HEK293 (cell line): ENCODE measurements at regions not wholly inside any gene's neighbourhood (a gene's known extent, or its start where the extent isn't known, plus 50 kb on each side); places are given as distances from the start of the nearest gene placed in this dataset.

Source experiments
- CTCF ChIA-PET: fragments of 350-600 bp; formaldehyde crosslinking; extraction: SDS; loops from one replicate; lab custom pipeline; 2021; ENCODE audit warnings: antibody characterized with exemption; lab: Yijun Ruan, JAX
- POLR2A ChIA-PET: fragments of 300-600 bp; formaldehyde crosslinking; extraction: SDS; loops from one replicate; lab custom pipeline; 2020; ENCODE audit warnings: antibody characterized with exemption, inconsistent platforms; lab: Yijun Ruan, JAX
- H3K27ac ChIP-seq: fragments of 200-500 bp; sonication (Bioruptor generic); 2 replicates; pipeline ENCODE4 v1.5.1; 2014; ENCODE audit warnings: low read depth, low read length, control low read depth, inconsistent platforms; ENCODE audit errors: extremely low read depth
- H3K36me3 ChIP-seq, 2 experiments: fragments of 200-500 bp in 1 of 2; sonication (Bioruptor generic) in 1 of 2; 1 replicate in 1 of 2; 2 replicates in 1 of 2; pipeline ENCODE4 v1.5.1; 2014 to 2017; ENCODE audit warnings: inconsistent platforms in 2 of 2, low read length in 2 of 2; ENCODE audit not compliant: control insufficient read depth in 2 of 2, insufficient read depth in 1 of 2
- H3K4me1 ChIP-seq: fragments of 200-500 bp; sonication (Bioruptor generic); 2 replicates; pipeline ENCODE4 v1.5.1; 2014; ENCODE audit warnings: mild to moderate bottlenecking, low read length, inconsistent platforms; ENCODE audit not compliant: control insufficient read depth, insufficient read depth
- H3K4me3 ChIP-seq: 2 replicates; pipeline ENCODE4 v1.5.1; 2011; ENCODE audit warnings: low read depth, mild to moderate bottlenecking, control low read depth, low read length, moderate library complexity
- H3K9me3 ChIP-seq: fragments of 200-500 bp; sonication (Bioruptor generic); 2 replicates; pipeline ENCODE4 v1.5.1; 2014; ENCODE audit warnings: low read depth, low read length, inconsistent platforms; ENCODE audit not compliant: control insufficient read depth, insufficient read depth
- FEZF1 ChIP-seq: fragments of 450-650 bp; formaldehyde crosslinking; IDR thresholded peaks from 2 replicates; pipeline ENCODE4 v1.5.1; 2016; ENCODE audit warnings: missing biosample characterization, missing genetic modification characterization
- HOXC10 ChIP-seq: sonication (generic); formaldehyde crosslinking; IDR thresholded peaks from 2 replicates; pipeline ENCODE4 v1.8.1; 2023; ENCODE audit warnings: mild to moderate bottlenecking, missing genetic modification reagents
- SALL2 ChIP-seq: fragments of 450-650 bp; formaldehyde crosslinking; IDR thresholded peaks from 2 replicates; pipeline ENCODE4 v1.5.0; 2017; ENCODE audit warnings: missing biosample characterization, mild to moderate bottlenecking, missing genetic modification characterization, borderline replicate concordance
- SCRT1 ChIP-seq: fragments of 450-650 bp; formaldehyde crosslinking; IDR thresholded peaks from 2 replicates; pipeline ENCODE4 v1.5.1; 2016; ENCODE audit warnings: missing biosample characterization, missing genetic modification characterization, borderline replicate concordance
- ZFP41 ChIP-seq: fragments of 450-650 bp; formaldehyde crosslinking; IDR thresholded peaks from 2 replicates; pipeline ENCODE4 v1.5.1; 2016; ENCODE audit warnings: missing biosample characterization, missing genetic modification characterization, borderline replicate concordance
- ZNF174 ChIP-seq: fragments of 450-650 bp; formaldehyde crosslinking; IDR thresholded peaks from 2 replicates; pipeline ENCODE4 v1.5.0; 2017; ENCODE audit warnings: missing biosample characterization, mild to moderate bottlenecking, missing genetic modification characterization
- ZNF184 ChIP-seq: fragments of 450-650 bp; IDR thresholded peaks from 2 replicates; pipeline ENCODE4 v1.5.1; 2018; ENCODE audit warnings: missing biosample characterization, mild to moderate bottlenecking, missing genetic modification characterization
- ZNF202 ChIP-seq: fragments of 450-650 bp; formaldehyde crosslinking; IDR thresholded peaks from 2 replicates; pipeline ENCODE4 v1.5.1; 2016; ENCODE audit warnings: missing biosample characterization, missing genetic modification characterization, borderline replicate concordance
- ZNF23 ChIP-seq: fragments of 450-650 bp; formaldehyde crosslinking; IDR thresholded peaks from 2 replicates; pipeline ENCODE4 v1.5.1; 2016; ENCODE audit warnings: missing biosample characterization, missing genetic modification characterization, borderline replicate concordance
- ZNF560 ChIP-seq: fragments of 450-650 bp; formaldehyde crosslinking; IDR thresholded peaks from 2 replicates; pipeline ENCODE4 v1.5.1; 2017; ENCODE audit warnings: missing biosample characterization, missing genetic modification characterization, borderline replicate concordance
- ZNF747 ChIP-seq: fragments of 450-650 bp; formaldehyde crosslinking; IDR thresholded peaks from 2 replicates; pipeline ENCODE4 v1.5.1; 2016; ENCODE audit warnings: missing biosample characterization, missing genetic modification characterization
- ZNF768 ChIP-seq: fragments of 450-650 bp; formaldehyde crosslinking; IDR thresholded peaks from 2 replicates; pipeline ENCODE4 v1.5.1; 2018; ENCODE audit warnings: missing biosample characterization, mild to moderate bottlenecking, missing genetic modification characterization
- ZSCAN23 ChIP-seq: fragments of 450-650 bp; formaldehyde crosslinking; IDR thresholded peaks from 2 replicates; pipeline ENCODE4 v1.5.1; 2016; ENCODE audit warnings: missing biosample characterization, missing genetic modification characterization
- TF ChIP-seq, protein P1 (sequence below): sonication (generic); formaldehyde crosslinking; IDR thresholded peaks from 2 replicates; pipeline ENCODE4 v1.8.1; 2022; ENCODE audit warnings: mild to moderate bottlenecking, moderate library complexity, missing genetic modification reagents
- TF ChIP-seq, protein P2 (sequence below): fragments of 450-650 bp; formaldehyde crosslinking; IDR thresholded peaks from 2 replicates; pipeline ENCODE4 v1.5.1; 2016; ENCODE audit warnings: missing biosample characterization, missing genetic modification characterization
- TF ChIP-seq, protein P3 (sequence below): fragments of 450-650 bp; formaldehyde crosslinking; IDR thresholded peaks from 2 replicates; pipeline ENCODE4 v1.5.1; 2016; ENCODE audit warnings: missing biosample characterization, missing genetic modification characterization
- TF ChIP-seq, protein P4 (sequence below): fragments of 450-650 bp; formaldehyde crosslinking; IDR thresholded peaks from 2 replicates; pipeline ENCODE4 v1.5.1; 2017; ENCODE audit warnings: missing biosample characterization, missing genetic modification characterization
- TF ChIP-seq, protein P5 (sequence below): fragments of 450-650 bp; formaldehyde crosslinking; IDR thresholded peaks from 2 replicates; pipeline ENCODE4 v1.5.1; 2016; ENCODE audit warnings: missing biosample characterization, missing genetic modification characterization

DNA sequence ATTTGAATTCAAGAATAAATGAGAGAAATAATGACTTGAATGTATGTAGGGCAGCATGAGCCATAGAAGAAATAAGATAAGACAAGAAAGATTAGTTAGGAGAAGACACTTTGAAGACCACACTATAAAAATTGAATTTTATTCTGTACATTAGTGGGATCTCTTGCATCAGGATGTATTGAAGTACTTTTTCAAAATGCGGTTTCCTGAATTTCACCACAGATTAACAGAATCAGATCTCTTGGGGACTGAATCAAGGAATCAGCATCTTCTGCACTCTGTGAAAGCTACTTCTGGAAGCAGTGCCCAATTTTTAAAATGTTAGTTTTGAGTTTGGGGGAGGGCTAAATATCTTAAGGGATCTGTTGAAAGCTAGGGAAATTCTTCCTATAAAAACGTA is 763.9 kb upstream of the GOLIM4 start:
- H3K4me3 ChIP-seq = no peak overlapping the region

DNA sequence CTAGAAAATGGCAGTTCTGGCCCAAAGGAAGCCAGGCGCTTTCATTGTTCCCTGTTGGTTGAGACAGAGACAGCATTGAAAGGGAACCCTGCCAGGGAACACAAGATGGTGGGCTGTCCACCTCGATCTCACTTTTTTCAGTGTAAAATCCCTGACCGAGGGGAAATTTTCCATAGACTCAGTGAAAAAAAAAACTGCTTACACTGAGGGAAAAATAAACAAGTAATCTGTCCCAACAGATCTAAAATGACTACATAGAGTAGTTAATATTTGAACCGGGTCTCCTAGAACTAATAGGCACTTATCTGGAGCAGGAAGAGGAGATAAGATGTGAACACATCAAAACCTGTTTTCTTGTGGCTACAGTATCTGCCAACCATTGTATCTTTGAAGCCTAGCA is 763.4 kb upstream of the GOLIM4 start:
- no peaks in the 10 kb centered on the region for H3K9me3 ChIP-seq
- no peak overlapping the region for H3K4me3 ChIP-seq
- ChIA-PET CTCF (no interaction called here), POLR2A (no interaction called here)
- no peaks in the 10 kb centered on the region for H3K36me3 ChIP-seq
- H3K4me1 ChIP-seq = no peaks in the 10 kb centered on the region
- TF ChIP-seq ZNF202 (tag by site-specific recombination) (no peak), ZFP41 (tag by site-specific recombination) (no peak), ZNF747 (tag by site-specific recombination) (no peak)
- no peak overlapping the region for H3K27ac ChIP-seq

More for the DNA sequence above, 763.9 kb upstream of the GOLIM4 start:
- Histone ChIP-seq H3K36me3 (no peaks in the 10 kb centered on the region), H3K27ac (no peak overlapping the region), H3K9me3 (no peaks in the 10 kb centered on the region), H3K4me1 (no peaks in the 10 kb centered on the region)
- ChIA-PET CTCF (interaction anchor here (1.1 kb wide), 1 partner anchor 12 kb away, joined by 3 read pairs; no protein-coding TSS in a partner anchor), POLR2A (no interaction called here)
- TF ChIP-seq ZNF560 (tag by site-specific recombination) = no peak
- no peak for TF ChIP-seq FEZF1 (tag by site-specific recombination)
- TF ChIP-seq ZNF23 (tag by site-specific recombination) = no peak
- TF ChIP-seq HOXC10 (CRISPR knock-in tag) = no peak
- TF ChIP-seq SCRT1 (tag by site-specific recombination) = no peak
- TF ChIP-seq, protein P1, sequence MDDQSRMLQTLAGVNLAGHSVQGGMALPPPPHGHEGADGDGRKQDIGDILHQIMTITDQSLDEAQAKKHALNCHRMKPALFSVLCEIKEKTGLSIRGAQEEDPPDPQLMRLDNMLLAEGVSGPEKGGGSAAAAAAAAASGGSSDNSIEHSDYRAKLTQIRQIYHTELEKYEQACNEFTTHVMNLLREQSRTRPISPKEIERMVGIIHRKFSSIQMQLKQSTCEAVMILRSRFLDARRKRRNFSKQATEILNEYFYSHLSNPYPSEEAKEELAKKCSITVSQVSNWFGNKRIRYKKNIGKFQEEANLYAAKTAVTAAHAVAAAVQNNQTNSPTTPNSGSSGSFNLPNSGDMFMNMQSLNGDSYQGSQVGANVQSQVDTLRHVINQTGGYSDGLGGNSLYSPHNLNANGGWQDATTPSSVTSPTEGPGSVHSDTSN (CRISPR knock-in tag) = no peak
- TF ChIP-seq, protein P2, sequence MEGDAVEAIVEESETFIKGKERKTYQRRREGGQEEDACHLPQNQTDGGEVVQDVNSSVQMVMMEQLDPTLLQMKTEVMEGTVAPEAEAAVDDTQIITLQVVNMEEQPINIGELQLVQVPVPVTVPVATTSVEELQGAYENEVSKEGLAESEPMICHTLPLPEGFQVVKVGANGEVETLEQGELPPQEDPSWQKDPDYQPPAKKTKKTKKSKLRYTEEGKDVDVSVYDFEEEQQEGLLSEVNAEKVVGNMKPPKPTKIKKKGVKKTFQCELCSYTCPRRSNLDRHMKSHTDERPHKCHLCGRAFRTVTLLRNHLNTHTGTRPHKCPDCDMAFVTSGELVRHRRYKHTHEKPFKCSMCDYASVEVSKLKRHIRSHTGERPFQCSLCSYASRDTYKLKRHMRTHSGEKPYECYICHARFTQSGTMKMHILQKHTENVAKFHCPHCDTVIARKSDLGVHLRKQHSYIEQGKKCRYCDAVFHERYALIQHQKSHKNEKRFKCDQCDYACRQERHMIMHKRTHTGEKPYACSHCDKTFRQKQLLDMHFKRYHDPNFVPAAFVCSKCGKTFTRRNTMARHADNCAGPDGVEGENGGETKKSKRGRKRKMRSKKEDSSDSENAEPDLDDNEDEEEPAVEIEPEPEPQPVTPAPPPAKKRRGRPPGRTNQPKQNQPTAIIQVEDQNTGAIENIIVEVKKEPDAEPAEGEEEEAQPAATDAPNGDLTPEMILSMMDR (tag by site-specific recombination) = no peak
- TF ChIP-seq, protein P3, sequence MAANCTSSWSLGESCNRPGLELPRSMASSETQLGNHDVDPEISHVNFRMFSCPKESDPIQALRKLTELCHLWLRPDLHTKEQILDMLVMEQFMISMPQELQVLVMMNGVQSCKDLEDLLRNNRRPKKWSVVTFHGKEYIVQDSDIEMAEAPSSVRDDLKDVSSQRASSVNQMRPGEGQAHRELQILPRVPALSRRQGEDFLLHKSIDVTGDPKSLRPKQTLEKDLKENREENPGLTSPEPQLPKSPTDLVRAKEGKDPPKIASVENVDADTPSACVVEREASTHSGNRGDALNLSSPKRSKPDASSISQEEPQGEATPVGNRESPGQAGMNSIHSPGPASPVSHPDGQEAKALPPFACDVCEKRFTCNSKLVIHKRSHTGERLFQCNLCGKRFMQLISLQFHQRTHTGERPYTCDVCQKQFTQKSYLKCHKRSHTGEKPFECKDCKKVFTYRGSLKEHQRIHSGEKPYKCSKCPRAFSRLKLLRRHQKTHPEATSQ (tag by site-specific recombination) = no peak
- TF ChIP-seq, protein P4, sequence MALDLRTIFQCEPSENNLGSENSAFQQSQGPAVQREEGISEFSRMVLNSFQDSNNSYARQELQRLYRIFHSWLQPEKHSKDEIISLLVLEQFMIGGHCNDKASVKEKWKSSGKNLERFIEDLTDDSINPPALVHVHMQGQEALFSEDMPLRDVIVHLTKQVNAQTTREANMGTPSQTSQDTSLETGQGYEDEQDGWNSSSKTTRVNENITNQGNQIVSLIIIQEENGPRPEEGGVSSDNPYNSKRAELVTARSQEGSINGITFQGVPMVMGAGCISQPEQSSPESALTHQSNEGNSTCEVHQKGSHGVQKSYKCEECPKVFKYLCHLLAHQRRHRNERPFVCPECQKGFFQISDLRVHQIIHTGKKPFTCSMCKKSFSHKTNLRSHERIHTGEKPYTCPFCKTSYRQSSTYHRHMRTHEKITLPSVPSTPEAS = no peak
- no peak for TF ChIP-seq ZNF768 (tag by site-specific recombination)
- TF ChIP-seq, protein P5, sequence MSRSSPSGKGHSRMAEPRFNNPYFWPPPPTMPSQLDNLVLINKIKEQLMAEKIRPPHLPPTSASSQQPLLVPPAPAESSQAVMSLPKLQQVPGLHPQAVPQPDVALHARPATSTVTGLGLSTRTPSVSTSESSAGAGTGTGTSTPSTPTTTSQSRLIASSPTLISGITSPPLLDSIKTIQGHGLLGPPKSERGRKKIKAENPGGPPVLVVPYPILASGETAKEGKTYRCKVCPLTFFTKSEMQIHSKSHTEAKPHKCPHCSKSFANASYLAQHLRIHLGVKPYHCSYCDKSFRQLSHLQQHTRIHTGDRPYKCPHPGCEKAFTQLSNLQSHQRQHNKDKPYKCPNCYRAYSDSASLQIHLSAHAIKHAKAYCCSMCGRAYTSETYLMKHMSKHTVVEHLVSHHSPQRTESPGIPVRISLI = no peak
- no peak for TF ChIP-seq ZNF174 (tag by site-specific recombination)
- TF ChIP-seq ZSCAN23 (tag by site-specific recombination) = no peak
- no peak for TF ChIP-seq SALL2
- TF ChIP-seq ZNF184 = no peak
